NCI-H2227 (cell line): ENCODE measurements at regions not wholly inside any gene's neighbourhood (a gene's known extent, or its start where the extent isn't known, plus 50 kb on each side); places are given as distances from the start of the nearest gene placed in this dataset.

Experiments used
- DNase-seq: peaks from one replicate; lab custom pipeline; 2025; ENCODE audit not compliant: unreplicated experiment; lab: John Stamatoyannopoulos, UW

DNA sequence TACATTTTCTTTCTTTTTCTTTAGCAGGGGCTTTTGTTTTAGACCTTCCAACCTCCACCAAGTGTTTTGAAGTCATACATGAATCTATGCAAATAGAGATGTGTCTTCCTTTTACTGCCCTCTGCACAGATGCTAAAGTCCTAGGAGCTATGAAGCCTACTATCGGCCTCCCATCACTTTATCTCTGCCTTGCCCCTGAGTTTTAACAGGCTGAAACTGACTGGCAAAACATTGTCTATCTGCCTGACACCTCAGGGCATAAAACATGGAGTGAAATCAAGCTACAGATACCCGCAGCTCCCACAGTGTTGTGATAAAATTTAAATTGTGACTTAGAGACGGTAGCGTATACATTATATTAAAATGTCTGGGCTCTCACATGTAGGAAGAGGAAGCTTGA, 604.6 kb upstream of the C9orf72 start:
- no peak for DNase-seq

DNA sequence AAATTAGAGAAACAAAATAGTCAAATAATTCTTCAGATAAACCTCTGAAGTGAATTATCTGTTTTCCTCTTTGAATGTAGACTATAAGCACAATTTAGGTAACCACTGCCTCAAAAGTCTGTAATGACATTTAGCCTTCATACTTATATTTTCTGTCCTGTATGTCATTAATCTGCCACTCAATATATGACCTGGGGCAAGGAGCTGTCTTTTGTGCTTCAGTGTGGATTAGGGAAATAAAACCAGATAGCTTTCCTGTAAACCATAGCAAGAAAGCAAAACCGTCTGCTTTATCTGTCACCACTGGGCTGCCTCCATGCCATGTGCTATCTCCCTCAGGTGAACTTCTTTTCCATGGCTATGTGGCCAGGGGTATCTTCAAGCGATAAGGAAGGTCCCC, 606.6 kb upstream of the C9orf72 start:
- DNase-seq, result no peak

DNA sequence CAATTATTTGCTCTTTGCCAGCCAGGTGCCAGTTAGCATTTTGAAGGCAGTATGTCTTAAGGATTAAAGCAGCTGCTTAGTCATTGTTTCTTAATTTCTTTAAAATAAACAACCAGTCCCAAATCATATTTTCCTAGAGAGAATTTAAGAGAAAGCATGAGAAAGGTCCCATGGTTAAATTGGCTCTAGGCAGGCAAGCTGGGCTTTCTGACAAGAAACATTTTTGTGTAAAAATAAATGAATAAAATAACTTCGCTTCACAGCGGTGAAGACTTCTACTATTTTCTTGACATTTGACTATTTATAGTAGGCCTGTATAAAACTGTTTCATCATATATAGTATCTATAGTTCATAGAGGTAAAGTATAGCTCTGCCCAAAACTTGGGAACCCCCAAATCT, 617.7 kb upstream of the C9orf72 start:
- no peak for DNase-seq

DNA sequence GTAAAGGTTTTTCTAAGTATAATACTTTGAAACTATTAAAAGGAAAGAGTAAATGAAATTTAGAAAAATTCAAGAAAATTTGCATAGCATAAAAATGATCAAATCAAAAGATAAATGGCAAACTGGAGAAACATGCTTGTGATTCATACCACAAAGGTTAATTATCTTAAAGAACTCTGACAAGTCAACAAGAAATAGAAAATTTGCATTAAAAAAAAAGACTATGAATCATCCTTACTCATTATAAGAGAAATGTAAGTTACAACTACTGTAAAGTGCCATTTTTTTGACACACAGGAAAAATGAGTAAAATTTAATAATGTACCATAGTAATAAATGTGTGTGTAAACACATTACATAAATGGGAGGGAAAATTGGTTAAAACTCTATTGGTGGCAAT, 624.4 kb upstream of the C9orf72 start:
- no peak for DNase-seq

DNA sequence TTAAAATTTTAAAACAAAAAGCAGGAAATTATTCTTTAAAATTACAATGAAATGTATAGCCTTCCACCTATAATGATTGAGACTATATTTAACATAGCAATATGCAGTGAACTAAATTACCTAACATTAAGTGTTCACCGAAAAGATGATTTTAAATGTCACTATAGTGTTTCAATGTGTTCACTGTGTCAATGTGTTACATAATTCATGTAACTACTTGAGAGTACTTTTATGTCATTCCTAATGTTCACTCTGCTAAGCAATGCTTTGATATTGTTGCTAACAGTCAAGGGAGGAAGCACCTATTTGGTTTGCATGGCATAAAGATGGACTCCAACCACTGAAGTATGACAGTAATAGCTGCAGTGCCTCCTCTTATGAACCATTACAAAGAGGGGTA, 629.8 kb upstream of the C9orf72 start:
- no peak for DNase-seq

DNA sequence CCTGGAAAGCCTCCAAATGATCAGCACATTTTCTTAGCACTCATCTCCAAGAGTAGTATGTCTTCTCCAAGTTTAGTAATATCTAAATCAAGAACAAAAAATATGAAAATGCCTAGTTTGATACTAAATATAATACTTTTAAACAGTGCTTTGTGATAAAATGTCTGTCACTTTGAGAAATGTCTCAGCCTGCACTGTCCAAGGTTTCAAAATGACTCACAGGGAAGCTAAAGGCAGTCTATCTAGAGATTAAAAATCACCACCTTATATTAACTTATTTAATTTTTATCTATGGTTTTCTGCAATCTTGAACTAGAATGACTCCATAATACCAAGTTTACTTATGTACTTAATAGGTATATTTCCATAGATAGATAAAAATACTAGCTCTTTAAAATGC, 633.0 kb upstream of the C9orf72 start:
- DNase-seq, result no peak

DNA sequence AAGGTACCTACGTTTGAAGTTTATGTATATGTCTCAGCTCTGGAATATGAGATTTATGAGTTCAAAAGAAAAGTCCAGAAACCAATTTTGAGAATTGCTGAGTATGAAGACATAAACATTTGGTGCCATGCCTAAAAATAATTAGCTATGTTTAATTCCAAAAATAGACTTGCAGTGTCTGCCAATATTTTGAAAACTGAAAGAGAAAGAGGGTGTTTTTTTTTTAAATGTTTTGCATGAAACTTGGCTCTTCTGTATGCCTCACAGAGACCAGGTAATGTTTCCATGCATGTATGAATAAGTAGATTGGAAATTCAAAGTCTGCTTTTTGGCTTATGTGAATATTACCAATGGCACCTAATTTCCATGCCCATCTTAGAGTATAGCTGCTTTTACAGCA, 634.4 kb upstream of the C9orf72 start:
- DNase-seq, result no peak

DNA sequence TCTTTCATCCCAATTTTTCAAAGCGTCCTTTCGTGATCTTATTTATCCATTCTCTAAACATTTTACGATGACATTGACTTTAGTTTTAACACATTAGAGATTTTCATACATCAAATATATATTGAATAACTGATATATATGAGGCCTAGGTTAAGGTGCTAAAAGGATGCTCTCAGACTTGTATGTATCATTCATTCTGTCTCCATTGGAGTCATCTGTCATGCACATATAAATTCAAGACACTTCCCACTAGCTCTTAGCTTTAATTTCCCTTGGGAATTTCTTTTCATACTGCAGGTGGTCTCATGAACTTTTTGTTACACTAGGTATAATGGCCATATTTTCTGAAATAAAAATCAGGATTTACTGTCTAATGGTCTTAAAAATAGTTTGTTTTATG, 635.8 kb upstream of the C9orf72 start:
- no peak for DNase-seq

DNA sequence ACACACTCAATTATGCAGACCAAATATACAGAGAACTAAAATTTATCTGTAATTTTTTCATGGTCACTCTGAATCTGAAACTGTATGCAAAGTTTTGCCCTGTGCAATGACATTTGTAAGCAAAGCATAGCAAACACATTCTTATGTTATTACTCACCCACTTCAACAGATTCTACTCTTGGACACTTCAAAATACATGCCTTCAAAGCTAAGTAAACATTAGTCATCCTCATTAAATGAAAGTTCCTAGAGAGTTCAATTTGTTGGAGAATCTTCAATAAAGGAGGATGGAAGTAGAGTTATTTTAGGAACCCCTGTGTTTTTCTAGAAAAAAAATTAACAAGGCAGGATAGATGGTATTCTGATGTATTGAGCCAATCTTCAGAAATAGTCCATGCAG, 639.7 kb upstream of the C9orf72 start:
- DNase-seq, result no peak

DNA sequence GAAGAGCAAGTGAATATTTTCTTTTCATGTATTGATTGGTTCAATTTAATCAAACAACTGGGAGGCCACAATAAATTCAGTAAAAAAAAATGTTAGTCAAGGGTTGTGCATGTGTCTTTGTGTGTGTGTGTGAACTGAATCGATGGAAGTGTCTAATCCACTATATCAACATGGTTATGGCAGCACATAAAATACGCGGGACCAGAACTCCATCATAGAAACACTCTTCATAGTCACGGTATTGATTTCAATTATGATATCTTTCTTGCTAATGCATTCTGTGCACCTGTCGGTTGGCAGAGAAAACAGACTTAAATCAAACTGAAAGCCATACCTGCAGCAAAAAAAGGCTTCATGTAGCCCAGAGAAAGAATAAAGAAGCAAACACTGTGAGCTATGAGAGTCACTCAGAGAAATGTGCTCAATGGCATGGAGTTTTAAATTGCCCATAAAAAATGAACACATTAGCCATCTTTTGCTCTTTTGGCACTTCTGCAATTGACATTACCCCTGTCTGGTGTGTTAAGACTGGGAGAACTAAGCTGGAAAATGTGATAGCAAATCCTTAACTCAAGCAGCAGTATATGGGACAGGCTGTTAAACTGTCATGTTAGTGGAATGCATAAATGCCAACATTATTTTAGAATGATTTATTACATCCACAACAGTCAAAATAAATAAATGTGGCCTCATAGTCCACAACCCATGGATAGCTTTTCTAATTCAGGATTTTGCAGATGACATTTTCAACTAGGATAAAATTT, 642.4 kb upstream of the C9orf72 start:
- no peak for DNase-seq

DNA sequence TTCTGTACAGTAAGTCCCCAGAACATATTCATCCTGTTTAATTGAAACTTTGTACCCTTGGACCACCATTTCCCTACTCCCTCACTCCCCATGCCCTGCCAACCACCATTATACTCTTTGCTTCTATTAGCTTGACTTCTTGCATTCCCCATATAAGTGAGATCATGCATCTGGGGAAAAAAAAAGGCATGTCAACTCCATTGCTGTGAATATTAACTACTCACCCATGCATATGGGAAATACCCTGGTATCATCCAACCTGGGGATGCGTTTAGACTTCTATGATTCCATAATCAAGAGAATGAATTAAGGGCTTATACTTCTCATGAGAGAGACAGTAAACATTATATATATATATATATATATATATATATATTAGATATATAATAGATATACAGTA, 659.4 kb upstream of the C9orf72 start:
- no peak for DNase-seq

DNA sequence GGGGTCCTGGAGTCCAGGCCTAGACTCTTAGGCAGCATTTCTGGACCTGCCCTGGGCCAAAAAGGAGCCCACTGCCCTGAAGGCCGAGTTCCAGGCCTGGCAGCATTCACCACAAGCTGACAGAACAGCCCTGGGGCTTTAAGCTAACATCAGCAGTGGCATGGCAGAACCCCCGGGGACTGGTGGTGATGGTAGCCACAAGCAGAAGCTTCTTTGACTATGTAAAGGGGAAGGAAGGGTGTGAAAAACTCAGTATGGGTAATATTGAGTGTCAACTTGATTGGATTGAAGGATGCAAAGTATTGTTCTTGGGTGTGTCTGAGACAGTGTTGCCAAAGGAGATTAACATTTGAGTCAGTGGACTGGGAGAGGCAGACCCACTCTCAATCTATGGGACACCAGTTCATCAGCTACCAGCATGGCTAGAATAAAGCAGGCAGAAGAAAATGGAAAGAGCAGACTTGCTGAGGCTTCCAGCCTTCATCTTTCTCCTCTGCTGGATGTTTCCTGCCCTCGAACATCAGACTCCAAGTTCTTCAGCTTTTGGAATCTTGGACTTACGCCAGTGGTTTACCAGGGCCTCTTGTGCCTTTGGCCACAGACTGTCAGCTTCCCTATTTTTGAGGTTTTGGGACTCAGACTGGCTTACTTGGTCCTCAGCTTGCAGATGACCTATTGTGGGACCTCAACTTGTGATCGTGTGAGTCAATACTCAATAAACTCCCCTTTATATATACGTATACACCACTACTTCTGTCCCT, 661.0 kb upstream of the C9orf72 start:
- no peak for DNase-seq

DNA sequence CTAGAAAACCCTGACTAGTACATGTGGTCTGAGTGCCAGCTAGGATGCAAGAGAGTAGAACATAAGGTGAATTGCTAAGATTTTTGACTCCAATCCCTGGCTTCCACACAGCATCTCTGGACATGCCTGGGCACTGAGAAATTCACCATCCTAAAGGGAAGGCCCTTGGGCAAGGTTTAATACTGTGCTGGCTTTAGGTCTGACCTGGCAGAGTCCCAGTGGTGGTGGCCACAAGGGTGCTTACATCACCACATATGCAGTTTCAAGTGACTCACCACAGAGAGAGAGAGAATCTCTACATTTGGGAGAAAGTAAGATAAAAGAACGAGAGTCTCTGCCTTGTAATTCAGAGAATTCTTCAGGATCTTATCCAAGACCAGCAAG, 661.6 kb upstream of the C9orf72 start:
- DNase-seq, result no peak

DNA sequence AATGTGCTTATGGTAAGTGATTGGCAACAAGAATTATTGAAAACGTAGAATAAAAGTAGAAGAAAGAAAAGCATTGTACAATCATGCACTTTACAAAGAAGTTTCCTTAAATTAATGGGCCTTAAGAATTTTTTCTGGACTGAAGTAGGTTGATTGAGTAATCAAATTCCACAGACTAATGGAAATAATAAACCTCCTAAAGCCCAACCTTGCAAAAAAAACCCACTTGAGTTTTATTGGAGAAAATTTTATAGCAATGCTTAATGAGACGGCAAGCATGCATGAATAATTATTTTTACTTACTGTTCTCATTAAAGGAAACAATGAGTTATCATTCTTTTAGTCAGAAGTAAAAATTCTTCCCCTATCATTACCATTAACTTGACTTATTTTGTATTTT, 676.1 kb upstream of the C9orf72 start:
- no peak for DNase-seq

DNA sequence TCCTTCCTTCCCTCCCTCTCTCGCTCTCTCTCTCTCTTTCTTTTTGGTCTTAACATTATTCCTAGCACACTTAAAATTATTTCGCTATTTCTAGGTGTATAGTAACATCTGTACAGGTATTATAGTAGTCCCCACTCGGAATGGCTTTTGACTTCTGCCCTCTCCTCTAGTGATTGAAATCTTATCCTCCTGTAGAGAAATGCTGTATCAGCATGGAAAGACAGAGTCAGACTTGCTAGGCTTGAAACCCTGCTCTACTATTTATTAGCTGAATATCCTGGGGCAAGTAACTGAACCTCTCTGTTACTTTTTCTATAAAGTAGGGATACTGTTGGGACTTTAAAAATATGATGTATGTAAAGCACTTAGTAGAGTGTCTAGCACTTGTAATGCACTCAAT, 681.9 kb upstream of the C9orf72 start:
- DNase-seq, result no peak

DNA sequence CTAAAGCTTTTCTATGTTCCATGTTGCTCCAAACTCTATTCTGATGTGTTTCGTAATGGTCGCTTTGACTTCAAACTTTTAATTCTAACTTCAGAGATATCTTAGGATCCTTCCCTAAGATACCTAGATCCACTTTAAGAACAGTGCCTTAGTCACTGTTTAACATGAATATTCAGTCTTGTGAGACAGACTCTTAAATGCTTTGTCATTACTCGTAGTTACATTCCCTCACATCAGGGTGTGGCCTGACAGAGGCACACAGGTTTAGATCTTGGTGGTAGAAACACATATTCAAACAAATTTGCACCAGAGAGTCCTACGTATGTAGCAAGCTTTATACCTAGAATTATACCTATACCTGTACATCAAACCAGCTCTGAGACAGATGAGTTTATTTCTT, 687.0 kb upstream of the C9orf72 start:
- no peak for DNase-seq

DNA sequence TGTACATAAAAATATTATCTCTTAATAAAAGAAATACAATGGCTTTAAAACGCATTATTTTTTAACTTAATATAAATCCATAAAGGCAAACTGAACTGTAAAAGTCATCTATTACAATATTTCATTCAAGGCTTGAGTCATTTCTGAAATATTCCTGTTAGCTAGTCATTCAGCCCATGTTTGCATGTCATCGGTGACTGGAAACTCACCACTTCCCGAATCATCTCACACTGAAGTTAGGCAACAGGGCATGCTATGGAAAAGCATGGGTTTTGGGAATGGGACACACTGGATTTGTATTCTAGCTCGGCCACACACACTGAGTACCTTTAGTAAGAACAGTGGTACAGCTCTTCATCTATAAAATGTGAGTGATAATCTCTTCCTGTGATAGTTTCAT, 691.1 kb upstream of the C9orf72 start:
- DNase-seq, result no peak

DNA sequence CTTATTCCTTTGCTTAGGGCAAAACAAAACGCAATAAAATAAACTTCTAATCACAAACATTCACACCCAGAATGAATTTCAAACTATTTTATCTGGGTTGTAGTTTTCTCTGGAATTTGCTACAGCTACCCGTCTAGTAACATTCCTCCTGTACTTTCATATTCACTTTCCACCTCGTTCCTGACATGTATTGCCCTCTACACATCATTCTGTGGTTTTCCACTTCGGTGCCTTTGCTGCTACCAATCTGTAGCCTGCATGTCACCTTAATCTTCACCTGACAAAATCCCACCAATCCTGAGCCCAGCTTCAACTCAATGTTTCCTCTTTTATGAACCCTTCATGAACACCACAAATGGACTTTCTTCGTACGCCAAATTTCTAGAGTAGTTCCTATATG, 694.1 kb upstream of the C9orf72 start:
- no peak for DNase-seq

DNA sequence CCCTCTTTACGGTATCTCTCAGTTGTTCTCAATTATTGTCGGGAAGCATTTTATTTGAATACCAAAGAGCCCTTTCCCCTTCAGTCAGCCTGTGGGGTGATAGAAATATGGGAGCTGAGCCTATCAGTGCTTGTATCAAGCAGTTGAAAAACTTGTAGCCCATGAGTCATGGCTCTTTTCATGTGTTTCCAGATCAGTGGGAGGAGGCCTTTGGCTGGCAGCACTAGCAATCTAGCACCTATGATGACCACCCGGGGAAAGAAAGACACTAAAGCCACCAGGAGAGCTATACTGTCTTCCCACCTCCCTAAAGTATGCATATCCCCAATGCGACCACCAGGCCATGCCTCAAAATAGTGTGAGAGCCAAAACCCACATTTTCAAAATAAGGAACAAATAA, 696.9 kb upstream of the C9orf72 start:
- no peak for DNase-seq

DNA sequence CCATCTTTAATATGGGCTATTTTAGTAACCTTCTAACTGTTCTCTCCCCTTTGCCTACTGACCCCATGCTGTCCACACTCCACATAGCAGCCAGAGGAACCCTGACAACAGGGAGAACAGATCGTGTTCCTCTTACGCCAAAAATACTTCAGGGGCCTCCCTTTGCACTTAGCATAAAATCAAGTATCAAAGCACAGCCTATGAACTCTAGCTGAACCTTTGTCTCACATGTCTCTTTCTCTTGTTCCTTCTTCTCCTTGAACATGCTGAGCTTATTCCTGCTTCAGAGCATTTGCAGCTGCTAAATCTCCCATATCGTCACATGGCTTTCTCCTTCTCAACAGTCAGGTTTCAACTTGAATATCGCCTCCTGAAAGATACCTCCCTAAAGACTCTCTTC, 698.8 kb upstream of the C9orf72 start:
- DNase-seq, result no peak

DNA sequence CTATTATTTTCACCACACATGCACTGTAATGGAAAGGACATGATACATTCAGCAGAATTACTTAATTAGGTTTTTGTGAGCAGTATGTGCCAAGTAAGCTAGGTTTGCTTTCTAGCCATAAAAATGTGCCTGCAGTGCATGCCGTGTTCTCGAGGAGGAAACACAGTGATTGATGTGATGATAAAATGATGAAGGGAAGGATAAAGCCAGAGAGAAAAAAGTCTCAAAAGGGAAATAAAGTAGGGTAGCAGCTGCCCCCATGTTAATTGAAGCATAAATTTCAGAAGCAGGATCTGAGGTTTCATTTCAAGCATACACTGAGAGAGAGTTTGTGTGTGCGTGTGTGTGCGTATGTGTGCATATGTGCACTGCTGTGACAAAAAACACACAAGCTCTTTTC, 714.2 kb upstream of the C9orf72 start:
- DNase-seq, result no peak

DNA sequence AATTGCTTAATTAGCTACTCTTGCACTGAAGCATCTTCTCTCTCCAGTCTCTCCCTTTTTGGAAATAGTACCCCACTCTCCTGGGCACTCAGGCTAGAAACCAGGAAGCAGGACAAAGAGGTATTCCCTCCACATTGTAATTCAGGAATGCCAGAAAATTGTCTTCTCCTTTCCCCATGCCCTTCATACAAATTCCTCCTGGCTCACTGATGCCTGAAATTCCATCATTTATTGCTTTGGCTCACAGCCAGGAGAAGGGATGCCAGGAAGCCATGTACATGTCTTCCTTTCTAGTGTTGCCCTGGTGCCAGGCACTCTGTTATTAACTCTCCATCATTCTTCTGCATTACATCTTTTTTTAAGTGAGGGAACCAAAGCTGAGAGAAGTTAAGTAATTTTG, 716.5 kb upstream of the C9orf72 start:
- DNase-seq, result no peak
